OCI-LY1 (cell line): ENCODE measurements at regions not wholly inside any gene's neighbourhood (a gene's known extent, or its start where the extent isn't known, plus 50 kb on each side); places are given as distances from the start of the nearest gene placed in this dataset.

Experiments used
- H2AFZ ChIP-seq: fragments of 200-600 bp; sonication (generic), shearing (Covaris generic); 2 replicates; pipeline ENCODE4 v1.6.0; 2014; ENCODE audit warnings: antibody characterized with exemption, mild to moderate bottlenecking, low read length
- H3F3A ChIP-seq: fragments of 200-600 bp; sonication (generic), shearing (Covaris generic); 2 replicates; pipeline ENCODE4 v1.6.0; 2014; ENCODE audit warnings: mild to moderate bottlenecking, antibody characterized with exemption, low read length, moderate library complexity; ENCODE audit not compliant: insufficient read depth
- H3K27ac ChIP-seq: fragments of 200-600 bp; sonication (generic); 2 replicates; pipeline ENCODE4 v1.5.1; 2014; ENCODE audit warnings: low read length, mixed run types, mild to moderate bottlenecking, low read depth; ENCODE audit not compliant: poor library complexity, severe bottlenecking
- H3K27me3 ChIP-seq: fragments of 200-600 bp; sonication (generic); 2 replicates; pipeline ENCODE4 v1.6.0; 2014; ENCODE audit warnings: antibody characterized with exemption, mild to moderate bottlenecking, low read length, moderate library complexity; ENCODE audit not compliant: insufficient read depth
- H3K36me3 ChIP-seq: fragments of 200-600 bp; sonication (generic); 2 replicates; pipeline ENCODE4 v1.6.1; 2014; ENCODE audit warnings: mild to moderate bottlenecking, antibody characterized with exemption, low read length, moderate library complexity, mixed read lengths; ENCODE audit not compliant: insufficient read depth
- H3K4me1 ChIP-seq: fragments of 200-600 bp; sonication (generic); 2 replicates; pipeline ENCODE4 v1.5.1; 2014; ENCODE audit warnings: mild to moderate bottlenecking, low read length, moderate library complexity; ENCODE audit not compliant: insufficient read depth, severe bottlenecking
- H3K4me2 ChIP-seq: fragments of 200-600 bp; sonication (generic), shearing (Covaris generic); 2 replicates; pipeline ENCODE4 v1.6.1; 2014; ENCODE audit warnings: low read length
- H3K4me3 ChIP-seq: fragments of 200-600 bp; sonication (generic); 2 replicates; pipeline ENCODE4 v1.5.1; 2014; ENCODE audit warnings: low read length, low read depth, mild to moderate bottlenecking, mixed read lengths; ENCODE audit not compliant: poor library complexity, severe bottlenecking
- H3K79me2 ChIP-seq: fragments of 200-600 bp; shearing (Covaris generic); 2 replicates; pipeline ENCODE4 v1.6.1; 2016; ENCODE audit warnings: mixed run types, low read length, mixed read lengths; ENCODE audit not compliant: insufficient read depth
- H3K9ac ChIP-seq: fragments of 200-600 bp; sonication (generic), shearing (Covaris generic); 2 replicates; pipeline ENCODE4 v1.6.1; 2014; ENCODE audit warnings: mild to moderate bottlenecking, low read length, mixed read lengths
- H3K9me2 ChIP-seq: fragments of 200-600 bp; sonication (generic), shearing (Covaris generic); 2 replicates; pipeline ENCODE4 v1.6.1; 2014; ENCODE audit warnings: low read depth, mild to moderate bottlenecking, low read length, mixed read lengths
- H3K9me3 ChIP-seq: fragments of 200-600 bp; shearing (Covaris generic); 2 replicates; pipeline ENCODE4 v1.6.1; 2014; ENCODE audit warnings: low read length, mixed read lengths
- H4K20me1 ChIP-seq: fragments of 200-600 bp; sonication (generic), shearing (Covaris generic); 2 replicates; pipeline ENCODE4 v1.6.0; 2016; ENCODE audit warnings: mild to moderate bottlenecking, low read length; ENCODE audit not compliant: insufficient read depth
- CTCF ChIP-seq: fragments of 200-600 bp; sonication (generic), shearing (Covaris generic); IDR thresholded peaks from 2 replicates; pipeline ENCODE4 v1.5.1; 2017; ENCODE audit warnings: mild to moderate bottlenecking, antibody characterized with exemption, low read length, moderate library complexity, mixed read lengths
- EZH2 ChIP-seq: fragments of 200-600 bp; sonication (generic), shearing (Covaris generic); IDR thresholded peaks from 2 replicates; pipeline ENCODE4 v1.8.0; 2017; ENCODE audit warnings: borderline replicate concordance, mixed run types, mild to moderate bottlenecking, antibody characterized with exemption, low read length, moderate library complexity, mixed read lengths

- no peaks in the 10 kb centered on the region for H3F3A ChIP-seq
Measured at GRCh38 chr1:219379691-219380090, 206.0 kb downstream of the LYPLAL1 start.

GRCh38 chr1:219374636-219375035 lies 201.0 kb downstream of the LYPLAL1 start:
- Histone ChIP-seq H3K27ac (no peak overlapping the region), H3K4me3 (no peak overlapping the region), H3K9ac (no peak overlapping the region), H3K4me1 (no peaks in the 10 kb centered on the region), H3K9me3 (no peaks in the 10 kb centered on the region), H3F3A (no peaks in the 10 kb centered on the region), H4K20me1 (no peaks in the 10 kb centered on the region), H3K4me2 (no peak overlapping the region), H3K27me3 (no peaks in the 10 kb centered on the region), H3K36me3 (no peaks in the 10 kb centered on the region), H3K79me2 (no peaks in the 10 kb centered on the region), H2AFZ (no peak overlapping the region), H3K9me2 (no peaks in the 10 kb centered on the region)
- no peak for TF ChIP-seq EZH2
- TF ChIP-seq CTCF = no peak

More at GRCh38 chr1:219379691-219380090, 206.0 kb downstream of the LYPLAL1 start:
- H3K4me3 ChIP-seq = no peak overlapping the region
- H3K9me3 ChIP-seq = no peaks in the 10 kb centered on the region
- no peaks in the 10 kb centered on the region for H3K36me3 ChIP-seq
- H3K4me1 ChIP-seq = no peaks in the 10 kb centered on the region
- H3K9me2 ChIP-seq = no peaks in the 10 kb centered on the region
- H4K20me1 ChIP-seq = no peaks in the 10 kb centered on the region
- H3K9ac ChIP-seq = no peak overlapping the region
- H3K27ac ChIP-seq = no peak overlapping the region
- H2AFZ ChIP-seq = no peak overlapping the region
- H3K79me2 ChIP-seq = no peaks in the 10 kb centered on the region
- H3K4me2 ChIP-seq = no peak overlapping the region
- no peak for TF ChIP-seq CTCF
- no peaks in the 10 kb centered on the region for H3K27me3 ChIP-seq

- TF ChIP-seq CTCF (no peak), EZH2 (no peak)
- Histone ChIP-seq H3K9me3 (no peaks in the 10 kb centered on the region), H3K4me1 (no peaks in the 10 kb centered on the region), H3K9ac (no peak overlapping the region), H3K4me3 (no peak overlapping the region), H2AFZ (no peak overlapping the region), H3K9me2 (no peaks in the 10 kb centered on the region), H3F3A (no peaks in the 10 kb centered on the region), H3K27ac (no peak overlapping the region), H3K79me2 (no peaks in the 10 kb centered on the region), H3K36me3 (no peaks in the 10 kb centered on the region), H3K27me3 (no peaks in the 10 kb centered on the region), H3K4me2 (no peak overlapping the region), H4K20me1 (no peaks in the 10 kb centered on the region)
Measured at GRCh38 chr1:219374046-219374566, 200.4 kb downstream of the LYPLAL1 start.
